ENCODE measurements at regions not wholly inside any gene's neighbourhood (a gene's known extent, or its start where the extent isn't known, plus 50 kb on each side); places are given as distances from the start of the nearest gene placed in this dataset.

GRCh38 chr7:118531566-118531965 lies 307.1 kb downstream of the ANKRD7 start:
- H3K4me1 ChIP-seq (ENCODE audit: control insufficient read depth, insufficient read depth, low read length): no peaks in the 10 kb centered on the region
- H3K4me3 ChIP-seq (ENCODE audit: low read length): no peak overlapping the region
- no peaks in the 10 kb centered on the region for H3K9me3 ChIP-seq (replicated peaks; ENCODE audit: control insufficient read depth, low read depth, low read length)
- H3K36me3 ChIP-seq (ENCODE audit: control insufficient read depth, insufficient read depth, low read length): no peaks in the 10 kb centered on the region
- no peaks in the 10 kb centered on the region for H3K27me3 ChIP-seq (ENCODE audit: control insufficient read depth, insufficient read depth, low read length)
- no peak overlapping the region for H3K27ac ChIP-seq (ENCODE audit: low read length)
- DNase-seq: no peak

GRCh38 chr7:118559207-118559606 lies 334.7 kb downstream of the ANKRD7 start:
- Histone ChIP-seq H3K27me3 (ENCODE audit: control insufficient read depth, insufficient read depth, low read length) (no peaks in the 10 kb centered on the region), H3K9me3 (replicated peaks; ENCODE audit: control insufficient read depth, low read depth, low read length) (no peaks in the 10 kb centered on the region), H3K36me3 (ENCODE audit: control insufficient read depth, insufficient read depth, low read length) (no peaks in the 10 kb centered on the region), H3K4me3 (ENCODE audit: low read length) (no peak overlapping the region), H3K27ac (ENCODE audit: low read length) (no peak overlapping the region), H3K4me1 (ENCODE audit: control insufficient read depth, insufficient read depth, low read length) (no peaks in the 10 kb centered on the region)
- DNase-seq: no peak
- WGBS (ENCODE audit: insufficient coverage): no CpG with 5 or more reads among the region's 1 CpG

- Histone ChIP-seq H3K4me3 (ENCODE audit: low read length) (no peak overlapping the region), H3K36me3 (ENCODE audit: control insufficient read depth, insufficient read depth, low read length) (no peaks in the 10 kb centered on the region), H3K27me3 (ENCODE audit: control insufficient read depth, insufficient read depth, low read length) (no peaks in the 10 kb centered on the region), H3K9me3 (replicated peaks; ENCODE audit: control insufficient read depth, low read depth, low read length) (no peaks in the 10 kb centered on the region), H3K27ac (ENCODE audit: low read length) (no peak overlapping the region), H3K4me1 (ENCODE audit: control insufficient read depth, insufficient read depth, low read length) (no peaks in the 10 kb centered on the region)
- WGBS (ENCODE audit: insufficient coverage): no CpG with 5 or more reads among the region's 2 CpGs
- no peak for DNase-seq
Observed at GRCh38 chr7:118563311-118563710, 338.8 kb downstream of the ANKRD7 start.

GRCh38 chr7:118572604-118573003 lies 348.1 kb downstream of the ANKRD7 start:
- WGBS (ENCODE audit: insufficient coverage): no CpG with 5 or more reads among the region's 1 CpG
- DNase-seq: no peak
- H3K27me3 ChIP-seq (ENCODE audit: control insufficient read depth, insufficient read depth, low read length): no peaks in the 10 kb centered on the region
- H3K4me1 ChIP-seq (ENCODE audit: control insufficient read depth, insufficient read depth, low read length): no peaks in the 10 kb centered on the region
- H3K27ac ChIP-seq (ENCODE audit: low read length): no peak overlapping the region
- H3K36me3 ChIP-seq (ENCODE audit: control insufficient read depth, insufficient read depth, low read length): no peaks in the 10 kb centered on the region
- H3K9me3 ChIP-seq (replicated peaks; ENCODE audit: control insufficient read depth, low read depth, low read length): no peaks in the 10 kb centered on the region
- H3K4me3 ChIP-seq (ENCODE audit: low read length): no peak overlapping the region

- Histone ChIP-seq H3K27me3 (ENCODE audit: control insufficient read depth, insufficient read depth, low read length) (no peaks in the 10 kb centered on the region), H3K4me1 (ENCODE audit: control insufficient read depth, insufficient read depth, low read length) (no peaks in the 10 kb centered on the region), H3K4me3 (ENCODE audit: low read length) (no peak overlapping the region), H3K9me3 (replicated peaks; ENCODE audit: control insufficient read depth, low read depth, low read length) (no peaks in the 10 kb centered on the region), H3K36me3 (ENCODE audit: control insufficient read depth, insufficient read depth, low read length) (no peaks in the 10 kb centered on the region), H3K27ac (ENCODE audit: low read length) (no peak overlapping the region)
- 21% methylated on average over 5 of the region's 5 CpGs for WGBS (ENCODE audit: insufficient coverage)
- DNase-seq: peak; percentile 34
Observed at GRCh38 chr7:118573085-118573484, 348.6 kb downstream of the ANKRD7 start.

GRCh38 chr7:118575393-118575948 lies 351.0 kb downstream of the ANKRD7 start:
- Histone ChIP-seq H3K27ac (ENCODE audit: low read length) (no peak overlapping the region), H3K9me3 (replicated peaks; ENCODE audit: control insufficient read depth, low read depth, low read length) (no peaks in the 10 kb centered on the region), H3K36me3 (ENCODE audit: control insufficient read depth, insufficient read depth, low read length) (no peaks in the 10 kb centered on the region), H3K27me3 (ENCODE audit: control insufficient read depth, insufficient read depth, low read length) (no peaks in the 10 kb centered on the region), H3K4me1 (ENCODE audit: control insufficient read depth, insufficient read depth, low read length) (no peaks in the 10 kb centered on the region), H3K4me3 (ENCODE audit: low read length) (no peak overlapping the region)
- peak; percentile 25 for DNase-seq
- WGBS (ENCODE audit: insufficient coverage): 63% methylated on average over 1 of the region's 1 CpG

GRCh38 chr7:118580743-118581382 lies 356.4 kb downstream of the ANKRD7 start:
- Histone ChIP-seq H3K9me3 (replicated peaks; ENCODE audit: control insufficient read depth, low read depth, low read length) (no peaks in the 10 kb centered on the region), H3K27me3 (ENCODE audit: control insufficient read depth, insufficient read depth, low read length) (no peaks in the 10 kb centered on the region), H3K27ac (ENCODE audit: low read length) (no peak overlapping the region), H3K4me1 (ENCODE audit: control insufficient read depth, insufficient read depth, low read length) (no peaks in the 10 kb centered on the region), H3K4me3 (ENCODE audit: low read length) (no peak overlapping the region), H3K36me3 (ENCODE audit: control insufficient read depth, insufficient read depth, low read length) (no peaks in the 10 kb centered on the region)
- 67% methylated on average over 2 of the region's 3 CpGs for WGBS (ENCODE audit: insufficient coverage)
- DNase-seq: no peak

GRCh38 chr7:118583641-118584040 lies 359.1 kb downstream of the ANKRD7 start:
- WGBS (ENCODE audit: insufficient coverage): no CpG with 5 or more reads among the region's 1 CpG
- DNase-seq: peak; percentile 16
- Histone ChIP-seq H3K4me1 (ENCODE audit: control insufficient read depth, insufficient read depth, low read length) (no peaks in the 10 kb centered on the region), H3K36me3 (ENCODE audit: control insufficient read depth, insufficient read depth, low read length) (no peaks in the 10 kb centered on the region), H3K9me3 (replicated peaks; ENCODE audit: control insufficient read depth, low read depth, low read length) (peaks cover 3% of the 10 kb centered on the region), H3K27me3 (ENCODE audit: control insufficient read depth, insufficient read depth, low read length) (no peaks in the 10 kb centered on the region), H3K4me3 (ENCODE audit: low read length) (no peak overlapping the region), H3K27ac (ENCODE audit: low read length) (no peak overlapping the region)

- H3K4me3 ChIP-seq (ENCODE audit: low read length): no peak overlapping the region
- peaks cover 3% of the 10 kb centered on the region for H3K9me3 ChIP-seq (replicated peaks; ENCODE audit: control insufficient read depth, low read depth, low read length)
- DNase-seq: no peak
- no peaks in the 10 kb centered on the region for H3K4me1 ChIP-seq (ENCODE audit: control insufficient read depth, insufficient read depth, low read length)
- 75% methylated on average over 1 of the region's 1 CpG for WGBS (ENCODE audit: insufficient coverage)
- no peak overlapping the region for H3K27ac ChIP-seq (ENCODE audit: low read length)
- no peaks in the 10 kb centered on the region for H3K36me3 ChIP-seq (ENCODE audit: control insufficient read depth, insufficient read depth, low read length)
- no peaks in the 10 kb centered on the region for H3K27me3 ChIP-seq (ENCODE audit: control insufficient read depth, insufficient read depth, low read length)
Observed at GRCh38 chr7:118586248-118586647, 361.7 kb downstream of the ANKRD7 start.

GRCh38 chr7:118590107-118590506 lies 365.6 kb downstream of the ANKRD7 start:
- H3K27me3 ChIP-seq (ENCODE audit: control insufficient read depth, insufficient read depth, low read length): no peaks in the 10 kb centered on the region
- H3K36me3 ChIP-seq (ENCODE audit: control insufficient read depth, insufficient read depth, low read length): no peaks in the 10 kb centered on the region
- H3K9me3 ChIP-seq (replicated peaks; ENCODE audit: control insufficient read depth, low read depth, low read length): peaks cover 3% of the 10 kb centered on the region
- DNase-seq: no peak
- WGBS (ENCODE audit: insufficient coverage): no CpG with 5 or more reads among the region's 2 CpGs
- no peak overlapping the region for H3K27ac ChIP-seq (ENCODE audit: low read length)
- H3K4me3 ChIP-seq (ENCODE audit: low read length): no peak overlapping the region
- no peaks in the 10 kb centered on the region for H3K4me1 ChIP-seq (ENCODE audit: control insufficient read depth, insufficient read depth, low read length)

- Histone ChIP-seq H3K9me3 (replicated peaks; ENCODE audit: control insufficient read depth, low read depth, low read length) (no peaks in the 10 kb centered on the region), H3K27ac (ENCODE audit: low read length) (no peak overlapping the region), H3K4me1 (ENCODE audit: control insufficient read depth, insufficient read depth, low read length) (no peaks in the 10 kb centered on the region), H3K4me3 (ENCODE audit: low read length) (no peak overlapping the region), H3K36me3 (ENCODE audit: control insufficient read depth, insufficient read depth, low read length) (no peaks in the 10 kb centered on the region), H3K27me3 (ENCODE audit: control insufficient read depth, insufficient read depth, low read length) (no peaks in the 10 kb centered on the region)
- peak; percentile 4 for DNase-seq
Observed at GRCh38 chr7:118602090-118602489, 377.6 kb downstream of the ANKRD7 start.
